HepG2 (cell line): ENCODE measurements at regions not wholly inside any gene's neighbourhood (a gene's known extent, or its start where the extent isn't known, plus 50 kb on each side); places are given as distances from the start of the nearest gene placed in this dataset.

Source experiments
- ATAC-seq: fragments of 200-7000 bp; cut with Tn5 transposase; 3 replicates; pipeline ENCODE4 v1.9.1; 2020; ENCODE audit warnings: mild to moderate bottlenecking, moderate library complexity
- BruUV-seq: library from RNA; stranded (reverse); fragments of 400-500 nt; replicated peaks from 2 replicates; lab custom pipeline; 2021; lab: Mats Ljungman, UMichigan
- CTCF ChIA-PET: fragments of 300-600 bp; formaldehyde crosslinking; extraction: SDS; loops from one replicate; lab custom pipeline; 2021; ENCODE audit warnings: low total read pairs, inconsistent platforms, low intra/inter-chr PET ratio; lab: Yijun Ruan, JAX
- POLR2A ChIA-PET: fragments of 350-600 bp; sonication (Branson Sonifier 250); formaldehyde crosslinking; loops from one replicate; lab custom pipeline; 2020; ENCODE audit warnings: antibody characterized with exemption, inconsistent platforms; lab: Yijun Ruan, JAX
- DNase-seq: peaks from one replicate; pipeline ENCODE4 v3.0.0-alpha.2; 2015; ENCODE audit warnings: low spot score
- FAIRE-seq: peaks from 3 replicates; lab custom pipeline; 2011; peaks lifted over from hg19 to GRCh38; lab: Jason Lieb, UNC
- H2AFZ ChIP-seq: one replicate; pipeline ENCODE4 v1.6.1; 2011; ENCODE audit warnings: low read length, inconsistent platforms
- H3K27ac ChIP-seq: fragments of 300-600 bp; 3 replicates; pipeline ENCODE4 v1.8.0; 2011; ENCODE audit warnings: mixed run types, mild to moderate bottlenecking, mixed read lengths, low read length, inconsistent platforms; ENCODE audit not compliant: insufficient read depth; ENCODE audit errors: extremely low read length
- H3K27me3 ChIP-seq, 2 experiments: fragments of 200-600 bp in 1 of 2; 2 replicates in 1 of 2; 3 replicates in 1 of 2; pipeline versions ENCODE4 v1.6.0 to v1.8.0; 2011; ENCODE audit warnings: low read length in 2 of 2, mild to moderate bottlenecking in 2 of 2, moderate library complexity in 2 of 2, inconsistent platforms in 1 of 2; ENCODE audit not compliant: insufficient read depth in 2 of 2, control insufficient read depth in 1 of 2
- H3K36me3 ChIP-seq, 2 experiments: fragments of 200-600 bp in 1 of 2; replicated peaks in 1 of 2; 2 replicates in 1 of 2; 3 replicates in 1 of 2; pipeline versions ENCODE4 v1.5.1 to v1.8.0; 2011; ENCODE audit warnings: low read length in 2 of 2, inconsistent platforms in 1 of 2; ENCODE audit not compliant: insufficient read depth in 2 of 2, control insufficient read depth in 1 of 2
- H3K4me1 ChIP-seq: 2 replicates; pipeline ENCODE4 v1.5.1; 2012; ENCODE audit warnings: low read length, inconsistent platforms; ENCODE audit not compliant: insufficient read depth
- H3K4me2 ChIP-seq: 2 replicates; pipeline ENCODE4 v1.6.0; 2011; ENCODE audit warnings: low read depth, low read length, inconsistent platforms
- H3K4me3 ChIP-seq, 3 experiments: fragments of 200-600 bp in 1 of 3; sonication (generic), shearing (Covaris generic) in 1 of 3; replicated peaks in 1 of 3; 2 replicates each; pipeline ENCODE4 v1.5.1; 2011 to 2016; ENCODE audit warnings: low read length in 3 of 3, inconsistent platforms in 2 of 3, low read depth in 2 of 3, mild to moderate bottlenecking in 2 of 3, control low read depth in 1 of 3, mixed read lengths in 1 of 3; ENCODE audit not compliant: insufficient read depth in 1 of 3
- H3K79me2 ChIP-seq: one replicate; pipeline ENCODE4 v1.6.1; 2011; ENCODE audit warnings: low read length, inconsistent platforms; ENCODE audit not compliant: insufficient read depth
- H3K9ac ChIP-seq: 2 replicates; pipeline ENCODE4 v1.6.0; 2011; ENCODE audit warnings: mild to moderate bottlenecking, low read depth, low read length, inconsistent platforms; ENCODE audit not compliant: insufficient read depth
- H3K9me3 ChIP-seq: 2 replicates; pipeline ENCODE4 v1.5.1; 2012; ENCODE audit warnings: mild to moderate bottlenecking, low read length
- H4K20me1 ChIP-seq: 2 replicates; pipeline ENCODE4 v1.6.0; 2011; ENCODE audit warnings: inconsistent platforms, mild to moderate bottlenecking, low read length, moderate library complexity; ENCODE audit not compliant: insufficient read depth
- ARNT2 ChIP-seq: sonication (generic); formaldehyde crosslinking; IDR thresholded peaks from 2 replicates; pipeline ENCODE4 v1.8.0; 2022; ENCODE audit warnings: mild to moderate bottlenecking, low read depth, missing genetic modification reagents, moderate library complexity
- PHB2 ChIP-seq: fragments of 450-650 bp; IDR thresholded peaks from 2 replicates; pipeline ENCODE4 v1.6.1; 2018; ENCODE audit not compliant: partially characterized antibody
- POLR2AphosphoS2 ChIP-seq: IDR thresholded peaks from 2 replicates; pipeline ENCODE4 v1.6.1; 2011; ENCODE audit warnings: low read depth, low read length, improper control_type of control experiment
- REPIN1 ChIP-seq: sonication (generic); formaldehyde crosslinking; IDR thresholded peaks from 2 replicates; pipeline ENCODE4 v1.8.0; 2022; ENCODE audit warnings: missing genetic modification reagents, low read depth, mild to moderate bottlenecking, borderline replicate concordance
- ZNF205 ChIP-seq: IDR thresholded peaks from 2 replicates; pipeline ENCODE4 v1.6.1; 2018; ENCODE audit warnings: missing biosample characterization, missing genetic modification reagents
- ZNF207 ChIP-seq: fragments of 450-650 bp; IDR thresholded peaks from 2 replicates; pipeline ENCODE4 v1.6.1; 2016; ENCODE audit warnings: antibody characterized with exemption, borderline replicate concordance
- ZNF577 ChIP-seq: sonication (generic); formaldehyde crosslinking; IDR thresholded peaks from 2 replicates; pipeline ENCODE4 v1.4.0; 2020; ENCODE audit warnings: mild to moderate bottlenecking, low read depth, missing genetic modification reagents, borderline replicate concordance
- WGBS: methylation state at CpG from one replicate; pipeline ENCODE4 v1.1.6; 2017; ENCODE audit warnings: low lambda C conversion rate; 5-methylcytosine and 5-hydroxymethylcytosine counted together
- in situ Hi-C: cut with HindIII; loops from 2 replicates; pipeline ENCODE4 v1.10.0; 2017; ENCODE audit warnings: low pct_unique_long_range_greater_than_20kb; ENCODE audit not compliant: extremely low pct_ligation_motif_present
- intact Hi-C: fragments of 100-400 bp; cut with micrococcal nuclease; formaldehyde crosslinking; loops from one replicate; pipeline ENCODE4 v1.10.0; 2022; ENCODE audit not compliant: unreplicated experiment
- TF ChIP-seq, protein P1 (sequence below), 2 experiments: fragments of 450-650 bp in 1 of 2; sonication (generic) in 1 of 2; formaldehyde crosslinking in 1 of 2; IDR thresholded peaks; 2 replicates each; pipeline versions ENCODE4 v1.6.1 to v1.8.0; 2016 to 2022; ENCODE audit warnings: antibody characterized with exemption in 1 of 2, mild to moderate bottlenecking in 1 of 2, missing genetic modification reagents in 1 of 2
- TF ChIP-seq, protein P2 (sequence below): sonication (generic); formaldehyde crosslinking; IDR thresholded peaks from 2 replicates; pipeline ENCODE4 v1.4.0; 2020; ENCODE audit warnings: mild to moderate bottlenecking, missing genetic modification reagents

DNA sequence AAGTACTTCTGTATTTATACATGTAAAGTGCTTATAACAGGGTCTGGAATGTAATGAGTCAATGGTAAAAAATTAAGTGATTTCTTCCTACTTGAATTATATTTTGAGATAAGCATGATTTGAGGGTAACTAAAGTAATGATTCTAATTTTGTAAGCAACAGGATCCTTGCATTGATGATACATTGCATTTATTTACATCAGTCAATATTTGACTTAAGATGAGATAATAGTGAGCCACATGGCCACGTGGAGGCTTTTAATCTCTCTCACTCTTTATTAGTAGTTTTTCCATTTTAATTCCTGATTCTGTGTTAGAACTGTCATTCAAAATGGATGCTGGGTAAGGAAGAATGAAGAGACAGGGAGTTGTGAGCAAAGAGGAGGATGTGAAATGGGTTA is 298.1 kb upstream of the PRICKLE1 start:
- intact Hi-C loops (no loop called here), in situ Hi-C loops (no loop called here)
- H3K27ac ChIP-seq = no peak overlapping the region
- H3K9me3 ChIP-seq = no peaks in the 10 kb centered on the region
- ChIA-PET CTCF (no interaction called here), POLR2A (no interaction called here)
- H4K20me1 ChIP-seq = no peaks in the 10 kb centered on the region
- no TSS peak for BruUV-seq
- no peak for TF ChIP-seq REPIN1 (CRISPR knock-in tag)
- TF ChIP-seq ZNF577 (CRISPR knock-in tag) = no peak
- TF ChIP-seq POLR2AphosphoS2 = no peak
- TF ChIP-seq ZNF205 (CRISPR knock-in tag) = no peak
- TF ChIP-seq, protein P1, sequence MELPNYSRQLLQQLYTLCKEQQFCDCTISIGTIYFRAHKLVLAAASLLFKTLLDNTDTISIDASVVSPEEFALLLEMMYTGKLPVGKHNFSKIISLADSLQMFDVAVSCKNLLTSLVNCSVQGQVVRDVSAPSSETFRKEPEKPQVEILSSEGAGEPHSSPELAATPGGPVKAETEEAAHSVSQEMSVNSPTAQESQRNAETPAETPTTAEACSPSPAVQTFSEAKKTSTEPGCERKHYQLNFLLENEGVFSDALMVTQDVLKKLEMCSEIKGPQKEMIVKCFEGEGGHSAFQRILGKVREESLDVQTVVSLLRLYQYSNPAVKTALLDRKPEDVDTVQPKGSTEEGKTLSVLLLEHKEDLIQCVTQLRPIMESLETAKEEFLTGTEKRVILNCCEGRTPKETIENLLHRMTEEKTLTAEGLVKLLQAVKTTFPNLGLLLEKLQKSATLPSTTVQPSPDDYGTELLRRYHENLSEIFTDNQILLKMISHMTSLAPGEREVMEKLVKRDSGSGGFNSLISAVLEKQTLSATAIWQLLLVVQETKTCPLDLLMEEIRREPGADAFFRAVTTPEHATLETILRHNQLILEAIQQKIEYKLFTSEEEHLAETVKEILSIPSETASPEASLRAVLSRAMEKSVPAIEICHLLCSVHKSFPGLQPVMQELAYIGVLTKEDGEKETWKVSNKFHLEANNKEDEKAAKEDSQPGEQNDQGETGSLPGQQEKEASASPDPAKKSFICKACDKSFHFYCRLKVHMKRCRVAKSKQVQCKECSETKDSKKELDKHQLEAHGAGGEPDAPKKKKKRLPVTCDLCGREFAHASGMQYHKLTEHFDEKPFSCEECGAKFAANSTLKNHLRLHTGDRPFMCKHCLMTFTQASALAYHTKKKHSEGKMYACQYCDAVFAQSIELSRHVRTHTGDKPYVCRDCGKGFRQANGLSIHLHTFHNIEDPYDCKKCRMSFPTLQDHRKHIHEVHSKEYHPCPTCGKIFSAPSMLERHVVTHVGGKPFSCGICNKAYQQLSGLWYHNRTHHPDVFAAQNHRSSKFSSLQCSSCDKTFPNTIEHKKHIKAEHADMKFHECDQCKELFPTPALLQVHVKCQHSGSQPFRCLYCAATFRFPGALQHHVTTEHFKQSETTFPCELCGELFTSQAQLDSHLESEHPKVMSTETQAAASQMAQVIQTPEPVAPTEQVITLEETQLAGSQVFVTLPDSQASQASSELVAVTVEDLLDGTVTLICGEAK (IDR thresholded peaks at IDR 0.05) = no peak
- TF ChIP-seq, protein P1 (CRISPR knock-in tag; IDR thresholded peaks at IDR 0.05) = no peak
- no peak for TF ChIP-seq ZNF207
- no peak for TF ChIP-seq PHB2
- TF ChIP-seq, protein P2, sequence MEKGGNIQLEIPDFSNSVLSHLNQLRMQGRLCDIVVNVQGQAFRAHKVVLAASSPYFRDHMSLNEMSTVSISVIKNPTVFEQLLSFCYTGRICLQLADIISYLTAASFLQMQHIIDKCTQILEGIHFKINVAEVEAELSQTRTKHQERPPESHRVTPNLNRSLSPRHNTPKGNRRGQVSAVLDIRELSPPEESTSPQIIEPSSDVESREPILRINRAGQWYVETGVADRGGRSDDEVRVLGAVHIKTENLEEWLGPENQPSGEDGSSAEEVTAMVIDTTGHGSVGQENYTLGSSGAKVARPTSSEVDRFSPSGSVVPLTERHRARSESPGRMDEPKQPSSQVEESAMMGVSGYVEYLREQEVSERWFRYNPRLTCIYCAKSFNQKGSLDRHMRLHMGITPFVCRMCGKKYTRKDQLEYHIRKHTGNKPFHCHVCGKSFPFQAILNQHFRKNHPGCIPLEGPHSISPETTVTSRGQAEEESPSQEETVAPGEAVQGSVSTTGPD = no peak
- TF ChIP-seq ARNT2 (CRISPR knock-in tag) = no peak
- DNase-seq (no peak), ATAC-seq (no peak), FAIRE-seq (no peak)
- no peaks in the 10 kb centered on the region for H3K36me3 ChIP-seq
- H3K27me3 ChIP-seq = no peaks in the 10 kb centered on the region
- no peaks in the 10 kb centered on the region for H3K4me1 ChIP-seq
- no peak overlapping the region for H3K9ac ChIP-seq
- 3% methylated on average over 1 of the region's 1 CpG for WGBS
- H3K79me2 ChIP-seq = no peaks in the 10 kb centered on the region
- H3K4me3 ChIP-seq = no peak overlapping the region
- H3K4me2 ChIP-seq = no peak overlapping the region
- no peak overlapping the region for H2AFZ ChIP-seq
